ENCODE measurements at regions not wholly inside any gene's neighbourhood (a gene's known extent, or its start where the extent isn't known, plus 50 kb on each side); places are given as distances from the start of the nearest gene placed in this dataset.
"Not testable (repeated sequence)": the region's sequence is repeated elsewhere in the genome, so short reads cannot be mapped to it uniquely, and the experiment has no call there.

DNA sequence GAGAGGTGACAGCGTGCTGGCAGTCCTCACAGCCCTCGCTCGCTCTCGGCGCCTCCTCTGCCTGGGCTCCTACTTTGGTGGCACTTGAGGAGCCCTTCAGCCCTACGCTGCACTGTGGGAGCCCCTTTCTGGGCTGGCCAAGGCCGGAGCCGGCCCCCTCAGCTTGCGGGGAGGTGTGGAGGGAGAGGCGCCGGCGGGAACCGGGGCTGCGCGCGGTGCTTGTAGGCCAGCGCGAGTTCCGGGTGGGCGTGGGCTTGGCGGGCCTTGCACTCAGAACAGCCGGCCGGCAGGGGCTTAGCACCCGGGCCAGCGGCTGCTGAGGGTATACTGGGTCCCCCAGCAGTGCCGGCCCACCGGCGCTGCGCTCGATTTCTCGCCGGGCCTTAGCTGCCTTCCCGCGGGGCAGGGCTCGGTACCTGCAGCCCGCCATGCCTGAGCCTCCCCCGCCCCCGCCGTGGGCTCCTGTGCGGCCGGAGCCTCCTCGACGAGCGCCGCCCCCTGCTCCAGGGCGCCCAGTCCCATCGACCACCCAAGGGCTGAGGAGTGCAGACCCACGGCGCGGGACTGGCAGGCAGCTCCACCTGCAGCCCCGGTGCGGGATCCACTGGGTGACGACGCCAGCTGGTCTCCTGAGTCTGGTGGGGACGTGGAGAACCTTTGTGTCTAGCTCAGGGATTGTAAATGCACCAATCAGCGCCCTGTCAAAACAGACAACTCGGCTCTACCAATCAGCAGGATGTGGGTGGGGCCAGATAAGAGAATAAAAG lies 661.0 kb downstream of the ETNK1 start:
- H3K9me3 Mint-ChIP-seq, H3K27ac Mint-ChIP-seq, H3K4me1 Mint-ChIP-seq, ATAC-seq, H3K27me3 Mint-ChIP-seq, H3K4me3 Mint-ChIP-seq, H3K36me3 Mint-ChIP-seq: not testable (repeated sequence)

DNA sequence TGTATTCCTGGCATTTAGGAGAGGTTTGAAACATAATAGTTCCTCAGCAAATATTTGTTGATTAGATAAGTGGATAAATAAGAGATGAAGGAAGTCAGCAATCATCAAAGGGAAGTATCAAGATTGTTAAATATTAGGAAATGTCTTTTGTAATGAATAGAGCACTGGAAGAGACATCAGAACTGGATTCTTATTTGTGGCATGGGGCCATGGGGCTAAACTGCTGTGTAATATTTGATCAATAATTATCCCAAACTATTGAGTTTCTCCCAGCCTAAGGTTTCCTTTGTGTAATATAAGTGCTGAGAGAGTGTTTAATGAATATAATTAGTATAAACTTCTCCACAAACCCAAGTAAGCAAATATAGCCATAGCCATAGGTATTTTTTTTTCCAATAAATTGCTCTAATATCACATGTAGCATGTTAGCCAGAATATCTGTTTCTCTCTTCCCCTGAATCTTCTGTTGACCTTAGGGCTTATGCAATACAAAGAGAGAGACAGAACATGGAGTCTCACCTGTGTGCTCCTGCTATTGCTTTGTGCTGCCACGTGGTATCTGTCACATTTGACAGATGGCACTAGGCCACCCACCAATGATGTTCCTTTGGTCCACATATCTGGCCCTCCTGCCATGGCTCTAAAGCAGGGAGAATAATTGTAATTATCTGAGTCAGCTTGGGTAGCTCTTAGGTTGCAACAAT lies 658.7 kb downstream of the SOX5 start:
- no peaks in the 10 kb centered on the region for H3K36me3 Mint-ChIP-seq
- peaks cover 8% of the 10 kb centered on the region for H3K27me3 Mint-ChIP-seq
- H3K4me1 Mint-ChIP-seq, result no peaks in the 10 kb centered on the region
- no peaks in the 10 kb centered on the region for H3K9me3 Mint-ChIP-seq
- no peak overlapping the region for H3K27ac Mint-ChIP-seq
- no peak for ATAC-seq
- H3K4me3 Mint-ChIP-seq, result no peak overlapping the region

DNA sequence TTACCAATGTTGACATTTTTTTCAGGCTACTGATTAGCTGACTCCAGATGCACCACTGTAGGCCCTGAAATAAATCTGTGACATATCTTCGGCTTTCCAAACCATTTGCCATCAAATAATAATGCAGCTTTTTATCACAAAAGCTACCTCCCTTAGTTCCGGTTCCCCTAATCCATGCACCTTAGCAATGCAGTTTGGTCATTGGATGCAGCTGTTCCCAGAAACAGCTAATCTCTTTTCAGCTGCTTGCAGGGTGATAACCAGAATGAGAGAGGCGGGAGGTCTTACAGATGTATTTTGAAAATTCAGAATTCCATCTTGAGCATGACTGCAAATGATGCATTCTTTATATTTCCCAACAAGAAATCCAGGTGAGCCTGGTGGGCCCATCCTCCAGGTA lies 646.2 kb downstream of the SOX5 start:
- H3K4me1 Mint-ChIP-seq, result no peaks in the 10 kb centered on the region
- H3K36me3 Mint-ChIP-seq, result no peaks in the 10 kb centered on the region
- no peaks in the 10 kb centered on the region for H3K9me3 Mint-ChIP-seq
- H3K4me3 Mint-ChIP-seq, result no peak overlapping the region
- ATAC-seq, result no peak
- H3K27ac Mint-ChIP-seq, result no peak overlapping the region
- peaks cover 8% of the 10 kb centered on the region for H3K27me3 Mint-ChIP-seq

DNA sequence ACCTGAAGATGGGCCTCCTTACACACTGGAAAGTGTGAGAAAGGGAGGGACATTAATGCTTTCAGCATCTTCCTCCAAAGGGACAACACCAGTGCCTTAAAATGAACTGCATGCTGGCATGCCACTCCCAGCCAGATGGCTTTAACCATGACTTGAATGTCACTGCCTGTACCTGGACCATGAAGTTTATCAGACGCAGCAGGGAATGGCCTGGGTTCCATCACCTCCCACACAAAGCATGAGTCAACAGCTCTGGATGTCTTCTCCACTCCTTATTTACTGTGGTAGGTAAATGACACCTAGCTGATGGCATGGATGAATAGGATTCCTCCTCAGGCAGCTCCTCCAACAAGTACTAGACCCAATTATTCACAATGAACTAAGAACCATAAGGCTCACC lies 645.6 kb downstream of the SOX5 start:
- no peak overlapping the region for H3K4me3 Mint-ChIP-seq
- H3K27me3 Mint-ChIP-seq, result peaks cover 8% of the 10 kb centered on the region
- no peak overlapping the region for H3K27ac Mint-ChIP-seq
- no peaks in the 10 kb centered on the region for H3K4me1 Mint-ChIP-seq
- ATAC-seq, result no peak
- no peaks in the 10 kb centered on the region for H3K36me3 Mint-ChIP-seq
- H3K9me3 Mint-ChIP-seq, result no peaks in the 10 kb centered on the region

DNA sequence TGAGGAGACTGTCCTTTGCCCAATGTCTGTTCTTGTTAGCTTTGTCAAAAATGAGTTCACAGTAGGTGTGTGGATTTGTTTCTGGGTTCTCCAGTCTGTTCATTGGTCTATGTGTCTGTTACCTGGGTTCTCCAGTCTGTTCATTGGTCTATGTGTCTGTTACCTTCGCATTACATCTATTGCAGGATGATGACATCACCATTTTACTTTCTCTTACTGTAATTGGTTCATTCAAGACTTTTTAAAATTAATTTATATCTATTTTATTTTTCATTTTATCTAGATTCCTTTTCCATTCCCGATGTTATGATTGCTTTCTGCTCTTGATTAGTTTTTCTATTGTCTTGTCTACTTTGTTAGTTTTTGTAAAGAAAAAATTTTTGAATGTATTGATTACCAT lies 615.5 kb downstream of the SOX5 start:
- no peak for ATAC-seq
- no peak overlapping the region for H3K4me3 Mint-ChIP-seq
- no peaks in the 10 kb centered on the region for H3K4me1 Mint-ChIP-seq
- H3K36me3 Mint-ChIP-seq, result no peaks in the 10 kb centered on the region
- no peak overlapping the region for H3K27ac Mint-ChIP-seq
- no peaks in the 10 kb centered on the region for H3K27me3 Mint-ChIP-seq
- H3K9me3 Mint-ChIP-seq, result peaks cover 3% of the 10 kb centered on the region

DNA sequence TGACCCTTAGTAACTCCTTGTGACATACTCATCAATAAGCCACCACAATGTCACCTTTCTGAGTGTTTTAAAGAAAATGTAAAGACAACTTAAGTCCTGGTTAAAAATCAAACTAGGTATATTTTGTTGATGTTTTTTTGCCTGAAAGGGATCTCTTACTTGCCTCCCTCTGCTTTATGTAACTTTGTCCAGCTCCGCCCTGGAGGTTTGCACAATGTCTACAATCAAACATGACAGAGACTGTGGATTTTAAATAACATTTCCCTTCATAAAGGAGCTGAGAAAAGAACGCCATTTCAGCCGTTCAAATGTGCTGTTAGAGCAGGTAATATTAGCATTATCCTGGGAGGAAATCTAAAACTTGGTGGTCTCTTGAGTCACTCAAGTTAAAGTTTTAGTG lies 613.9 kb downstream of the SOX5 start:
- Mint-ChIP-seq H3K4me1 (no peaks in the 10 kb centered on the region), H3K36me3 (no peaks in the 10 kb centered on the region), H3K9me3 (peaks cover 3% of the 10 kb centered on the region), H3K27ac (no peak overlapping the region), H3K4me3 (no peak overlapping the region), H3K27me3 (no peaks in the 10 kb centered on the region)
- no peak for ATAC-seq

DNA sequence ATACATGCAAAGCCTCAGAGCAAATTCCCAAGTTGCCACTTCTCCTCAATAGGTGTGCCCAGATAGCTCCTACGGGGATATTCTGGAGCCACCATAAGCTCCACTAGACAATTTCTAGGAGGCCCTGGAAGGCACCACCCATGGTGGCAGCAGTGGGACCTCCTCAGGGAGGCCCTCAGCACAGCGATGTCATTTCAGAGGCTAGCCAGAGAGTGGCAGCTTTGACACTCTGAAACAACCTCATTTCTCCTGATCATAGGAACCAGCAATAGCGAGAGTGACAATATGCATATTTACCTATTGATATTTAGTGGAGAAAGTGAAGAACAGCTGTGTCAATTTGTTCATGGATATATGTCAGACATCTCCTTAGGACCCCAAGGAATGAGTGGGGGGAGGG lies 612.3 kb downstream of the SOX5 start:
- H3K4me3 Mint-ChIP-seq, result no peak overlapping the region
- no peaks in the 10 kb centered on the region for H3K36me3 Mint-ChIP-seq
- H3K27me3 Mint-ChIP-seq, result no peaks in the 10 kb centered on the region
- H3K9me3 Mint-ChIP-seq, result peaks cover 3% of the 10 kb centered on the region
- no peak overlapping the region for H3K27ac Mint-ChIP-seq
- no peak for ATAC-seq
- H3K4me1 Mint-ChIP-seq, result no peaks in the 10 kb centered on the region

DNA sequence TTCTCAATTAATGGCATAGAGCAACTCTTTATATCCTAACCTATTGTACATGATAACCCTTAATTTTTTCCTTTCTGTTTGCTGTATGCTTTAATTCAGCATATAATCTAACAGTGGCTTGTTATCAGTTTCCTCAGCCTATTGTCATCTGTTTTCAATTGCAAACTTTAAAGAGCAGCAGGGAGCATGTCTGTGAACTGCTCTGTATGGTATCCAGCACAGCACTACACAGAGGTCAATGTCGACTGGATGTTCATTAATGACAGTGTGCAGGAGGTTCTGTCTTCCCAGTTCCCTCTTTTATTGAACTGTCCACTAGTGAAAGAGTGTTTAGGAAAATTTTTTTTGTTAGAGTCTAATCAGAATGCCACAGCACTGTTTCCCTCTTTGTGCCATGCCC lies 609.1 kb downstream of the SOX5 start:
- Mint-ChIP-seq H3K36me3 (no peaks in the 10 kb centered on the region), H3K4me1 (no peaks in the 10 kb centered on the region), H3K4me3 (no peak overlapping the region), H3K27ac (no peak overlapping the region), H3K27me3 (no peaks in the 10 kb centered on the region), H3K9me3 (peaks cover 3% of the 10 kb centered on the region)
- no peak for ATAC-seq

DNA sequence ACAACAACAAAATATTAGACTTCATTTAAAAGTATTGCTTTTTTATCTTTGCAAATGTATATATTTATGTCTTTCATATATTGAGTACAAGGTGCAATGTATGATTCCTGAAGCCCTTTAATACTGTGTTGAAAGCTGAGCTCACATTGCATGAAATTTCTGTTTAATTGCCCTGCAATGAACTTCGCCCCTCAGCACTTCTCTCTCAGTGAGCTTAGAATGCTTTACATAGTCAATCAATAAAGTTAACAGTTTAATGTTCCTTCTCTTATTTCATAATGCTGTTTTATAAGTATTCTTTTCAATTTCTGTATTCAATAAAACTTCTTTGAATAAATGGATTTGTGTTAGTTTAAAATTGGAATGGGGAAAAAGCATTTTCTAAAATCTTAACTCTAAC lies 607.1 kb downstream of the SOX5 start:
- no peaks in the 10 kb centered on the region for H3K4me1 Mint-ChIP-seq
- H3K36me3 Mint-ChIP-seq, result no peaks in the 10 kb centered on the region
- ATAC-seq, result no peak
- H3K27ac Mint-ChIP-seq, result no peak overlapping the region
- H3K27me3 Mint-ChIP-seq, result peaks cover 9% of the 10 kb centered on the region
- peaks cover 3% of the 10 kb centered on the region for H3K9me3 Mint-ChIP-seq
- H3K4me3 Mint-ChIP-seq, result no peak overlapping the region

DNA sequence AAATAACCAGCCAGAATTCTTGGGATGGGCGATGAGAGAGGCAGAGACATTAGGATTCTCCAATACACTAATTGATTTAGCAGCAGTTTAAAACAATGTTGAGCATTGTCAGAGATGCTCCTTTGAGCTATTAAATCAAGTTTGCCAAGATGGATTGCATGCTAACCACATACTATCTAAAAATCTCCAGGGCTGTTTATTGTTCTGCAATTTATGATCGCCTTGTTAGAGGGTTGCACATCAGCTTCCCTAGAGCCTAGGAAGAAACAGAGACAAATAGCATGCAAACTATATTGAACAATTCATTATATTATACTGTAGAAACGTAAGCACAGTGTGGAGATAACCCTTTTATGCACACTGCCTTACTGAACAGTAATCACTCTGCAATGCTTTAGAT lies 599.9 kb downstream of the SOX5 start:
- ATAC-seq, result no peak
- H3K4me1 Mint-ChIP-seq, result peaks cover 8% of the 10 kb centered on the region

DNA sequence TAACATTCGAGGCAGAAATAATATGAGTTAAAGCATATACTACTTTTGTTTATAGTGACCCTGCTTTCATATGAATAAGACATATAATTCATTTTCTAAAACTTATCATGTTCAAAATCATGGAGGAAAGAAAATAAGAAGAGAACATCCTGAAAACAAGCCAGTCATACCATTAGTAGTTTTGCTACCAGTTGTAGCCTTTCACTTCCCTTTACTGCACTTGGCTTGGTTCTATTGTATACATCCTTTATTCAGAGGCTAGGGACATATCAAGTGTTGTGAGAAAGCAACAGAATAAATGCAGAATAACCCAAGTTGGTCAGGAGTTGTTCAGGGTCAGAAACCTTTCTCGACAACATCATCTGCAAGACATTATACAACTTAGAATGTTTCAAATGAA lies 598.7 kb downstream of the SOX5 start:
- Mint-ChIP-seq H3K36me3 (no peaks in the 10 kb centered on the region), H3K27ac (no peak overlapping the region), H3K4me3 (no peak overlapping the region), H3K4me1 (peaks cover 8% of the 10 kb centered on the region), H3K27me3 (peaks cover 9% of the 10 kb centered on the region), H3K9me3 (peaks cover 2% of the 10 kb centered on the region)
- peak; percentile 83 for ATAC-seq

More for the DNA sequence above, 599.9 kb downstream of the SOX5 start:
- peaks cover 9% of the 10 kb centered on the region for H3K27me3 Mint-ChIP-seq
- no peaks in the 10 kb centered on the region for H3K36me3 Mint-ChIP-seq
- no peak overlapping the region for H3K27ac Mint-ChIP-seq
- H3K9me3 Mint-ChIP-seq, result peaks cover 2% of the 10 kb centered on the region
- no peak overlapping the region for H3K4me3 Mint-ChIP-seq

DNA sequence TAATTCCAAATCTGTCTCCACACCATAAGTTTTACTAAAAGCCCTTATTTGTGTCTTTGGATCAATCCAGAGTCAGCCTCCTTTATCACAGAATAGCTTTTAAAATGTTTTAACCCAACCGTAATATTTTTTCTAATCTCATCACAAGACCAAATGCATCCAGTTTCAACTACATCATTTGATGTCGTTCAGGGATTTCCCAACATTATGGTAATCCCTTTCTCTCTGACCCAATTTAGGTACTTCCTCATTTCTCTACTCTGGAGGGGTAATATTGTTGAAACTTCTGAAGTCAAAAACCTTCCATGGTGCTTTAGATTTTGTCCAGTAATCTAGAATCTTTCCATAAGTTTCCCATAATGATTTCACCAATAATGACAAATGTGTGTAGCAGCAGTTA lies 596.8 kb downstream of the SOX5 start:
- Mint-ChIP-seq H3K4me3 (no peak overlapping the region), H3K4me1 (peaks cover 8% of the 10 kb centered on the region), H3K27me3 (no peaks in the 10 kb centered on the region), H3K27ac (no peak overlapping the region), H3K9me3 (peaks cover 2% of the 10 kb centered on the region), H3K36me3 (no peaks in the 10 kb centered on the region)
- ATAC-seq, result peak; percentile 57

DNA sequence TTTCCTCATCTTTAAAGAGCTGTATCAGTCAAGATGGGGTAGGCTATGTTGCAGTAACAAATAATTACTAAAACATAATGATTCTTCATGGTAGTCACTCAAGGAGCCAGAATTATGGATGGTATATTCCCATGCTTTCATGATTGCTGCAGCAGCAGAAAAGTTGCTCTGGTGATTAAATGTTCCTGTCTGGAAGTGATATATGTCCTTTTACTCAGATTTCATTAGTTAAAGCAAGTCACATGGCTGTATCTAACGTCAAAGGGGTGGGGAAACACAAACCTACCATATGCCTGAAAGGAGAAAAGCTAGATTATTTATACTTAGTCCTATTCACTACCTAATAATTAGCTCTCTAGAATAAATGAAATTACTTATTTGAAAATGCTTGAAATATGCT lies 594.7 kb downstream of the SOX5 start:
- no peak overlapping the region for H3K4me3 Mint-ChIP-seq
- no peak overlapping the region for H3K27ac Mint-ChIP-seq
- no peaks in the 10 kb centered on the region for H3K36me3 Mint-ChIP-seq
- no peak for ATAC-seq
- H3K9me3 Mint-ChIP-seq, result peaks cover 2% of the 10 kb centered on the region
- H3K4me1 Mint-ChIP-seq, result peaks cover 8% of the 10 kb centered on the region
- no peaks in the 10 kb centered on the region for H3K27me3 Mint-ChIP-seq

DNA sequence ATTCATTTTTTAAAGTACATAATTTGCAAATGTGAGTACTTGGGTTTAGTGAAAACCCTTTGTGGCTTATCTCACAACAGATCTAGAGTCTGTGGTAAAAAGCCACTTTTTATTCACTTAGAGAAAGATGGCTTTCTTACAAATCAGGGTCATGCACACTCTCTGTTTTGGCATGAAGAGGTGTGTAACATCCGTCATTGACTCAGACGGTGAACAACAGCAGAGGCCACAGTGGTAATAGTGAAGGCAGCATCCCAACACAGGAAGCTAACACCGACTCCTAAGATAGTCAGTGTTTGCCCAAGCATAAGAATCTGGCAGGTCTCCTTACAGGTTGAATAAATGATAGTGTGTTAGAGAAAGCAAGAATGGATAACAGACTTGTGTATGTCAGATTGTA lies 593.0 kb downstream of the SOX5 start:
- no peak for ATAC-seq
- no peaks in the 10 kb centered on the region for H3K36me3 Mint-ChIP-seq

DNA sequence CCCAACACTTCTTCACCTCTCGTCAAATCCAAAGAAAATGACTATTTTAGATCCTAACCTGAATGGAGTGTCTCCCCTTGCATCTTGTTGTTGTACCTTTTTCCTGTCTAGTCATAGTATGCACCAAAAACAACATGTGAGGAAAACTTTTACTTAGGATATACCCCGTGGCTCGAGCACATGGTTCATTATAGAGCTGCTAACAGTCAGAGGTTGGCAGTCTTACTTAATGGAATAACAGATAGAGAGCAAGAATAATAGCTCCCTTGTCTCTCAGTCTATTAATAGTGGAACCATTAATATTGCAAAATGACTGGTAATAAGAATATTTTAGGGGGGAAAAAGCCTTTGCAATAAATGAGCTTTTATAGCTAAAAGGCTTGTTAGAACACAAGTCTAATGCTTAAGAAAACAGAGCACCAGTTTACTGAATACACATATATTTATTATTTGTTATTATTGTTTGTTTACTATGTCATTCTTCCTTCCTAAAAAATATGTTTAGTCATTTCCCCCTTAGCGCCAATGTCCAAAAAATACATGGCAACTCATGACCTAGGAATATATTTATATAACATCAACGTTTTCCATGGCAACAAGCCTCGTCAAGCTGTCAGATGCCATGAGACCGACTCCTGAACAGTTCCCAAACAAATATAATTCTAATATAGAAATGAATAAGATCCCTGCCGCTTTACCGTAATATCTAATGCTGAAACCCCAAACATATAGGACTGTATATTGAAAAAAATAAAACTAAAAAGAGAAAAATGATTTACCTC lies 592.4 kb downstream of the SOX5 start:
- Mint-ChIP-seq H3K9me3 (peaks cover 2% of the 10 kb centered on the region), H3K4me3 (no peak overlapping the region), H3K4me1 (peaks cover 8% of the 10 kb centered on the region), H3K27ac (no peak overlapping the region), H3K36me3 (no peaks in the 10 kb centered on the region), H3K27me3 (no peaks in the 10 kb centered on the region)
- no peak for ATAC-seq

More for the DNA sequence above, 593.0 kb downstream of the SOX5 start:
- no peak overlapping the region for H3K27ac Mint-ChIP-seq
- H3K4me1 Mint-ChIP-seq, result peaks cover 8% of the 10 kb centered on the region
- H3K27me3 Mint-ChIP-seq, result no peaks in the 10 kb centered on the region
- no peak overlapping the region for H3K4me3 Mint-ChIP-seq
- H3K9me3 Mint-ChIP-seq, result peaks cover 2% of the 10 kb centered on the region

All from stimulated activated memory B cell treated with anti-CD40 and anti-IgM and Interleukin-4, amounts not matched to agents 10 μg/mL and 1 μg/mL and 100 μg/mL, for 72 hours (primary cell).